PC-9 (cell line): ENCODE measurements at regions not wholly inside any gene's neighbourhood (a gene's known extent, or its start where the extent isn't known, plus 50 kb on each side); places are given as distances from the start of the nearest gene placed in this dataset.
"Not testable (repeated sequence)": the region's sequence is repeated elsewhere in the genome, so short reads cannot be mapped to it uniquely, and the experiment has no call there.

ENCODE experiments used
- BruUV-seq: library from RNA; stranded (reverse); fragments of 400-500 nt; replicated peaks from 2 replicates; lab custom pipeline; 2021; lab: Mats Ljungman, UMichigan
- CTCF ChIA-PET: fragments of 300-600 bp; sonication (Branson Sonifier 250); formaldehyde crosslinking; loops from one replicate; lab custom pipeline; 2022; ENCODE audit warnings: antibody characterized with exemption; lab: Charles Lee
- POLR2A ChIA-PET: fragments of 300-600 bp; sonication (Branson Sonifier 250); formaldehyde crosslinking; loops from one replicate; lab custom pipeline; 2022; ENCODE audit warnings: antibody characterized with exemption; ENCODE audit not compliant: unreplicated experiment; lab: Charles Lee
- DNase-seq, 2 experiments: peaks; one replicate each; pipeline versions ENCODE4 v3.0.0 to v3.0.0-alpha.2; 2015 to 2022; ENCODE audit warnings: mixed read lengths in 1 of 2
- H2AFZ ChIP-seq: fragments of 200-600 bp; sonication (generic); 2 replicates; pipeline ENCODE4 v1.8.1; 2017; ENCODE audit warnings: antibody characterized with exemption
- H3F3A ChIP-seq: fragments of 200-600 bp; sonication (generic); 2 replicates; pipeline ENCODE4 v1.8.1; 2017; ENCODE audit warnings: antibody characterized with exemption, mild to moderate bottlenecking, low read depth; ENCODE audit not compliant: insufficient read depth
- H3K27ac ChIP-seq: fragments of 200-600 bp; sonication (generic); 2 replicates; pipeline ENCODE4 v1.6.1; 2016; ENCODE audit warnings: mixed run types
- H3K27me3 ChIP-seq: fragments of 200-600 bp; sonication (generic); 2 replicates; pipeline ENCODE4 v1.6.1; 2016; ENCODE audit warnings: low read depth, mixed run types; ENCODE audit not compliant: insufficient read depth
- H3K36me3 ChIP-seq: fragments of 200-600 bp; sonication (generic); 2 replicates; pipeline ENCODE4 v1.6.1; 2016; ENCODE audit warnings: low read depth, mixed run types
- H3K4me1 ChIP-seq: fragments of 200-600 bp; sonication (generic); replicated peaks from 2 replicates; pipeline ENCODE4 v1.6.1; 2016; ENCODE audit warnings: mixed run types; ENCODE audit not compliant: insufficient read depth
- H3K4me2 ChIP-seq: fragments of 200-600 bp; sonication (generic); 2 replicates; pipeline ENCODE4 v1.6.1; 2017; ENCODE audit warnings: mixed run types
- H3K4me3 ChIP-seq: fragments of 200-600 bp; sonication (generic); 2 replicates; pipeline ENCODE4 v1.6.1; 2016; ENCODE audit warnings: mixed run types
- H3K79me2 ChIP-seq: fragments of 200-600 bp; sonication (generic); 2 replicates; pipeline ENCODE4 v1.6.1; 2017; ENCODE audit warnings: low read depth, mixed run types
- H3K9me2 ChIP-seq: fragments of 200-600 bp; sonication (generic); 2 replicates; pipeline ENCODE4 v1.8.1; 2017; ENCODE audit warnings: mild to moderate bottlenecking; ENCODE audit not compliant: insufficient read depth
- H3K9me3 ChIP-seq: fragments of 200-600 bp; sonication (generic); 2 replicates; pipeline ENCODE4 v1.8.1; 2016; ENCODE audit warnings: low read depth; ENCODE audit not compliant: insufficient read depth
- H4K20me1 ChIP-seq: fragments of 200-600 bp; sonication (generic); 2 replicates; pipeline ENCODE4 v1.8.1; 2017; ENCODE audit not compliant: insufficient read depth
- CTCF ChIP-seq: fragments of 200-600 bp; sonication (generic); conservative IDR thresholded peaks from 2 replicates; pipeline ENCODE4 v1.6.1; 2017; ENCODE audit warnings: mixed run types, antibody characterized with exemption, mild to moderate bottlenecking, moderate library complexity
- EZH2 ChIP-seq: fragments of 200-600 bp; sonication (generic); IDR thresholded peaks from 2 replicates; pipeline ENCODE4 v1.8.0; 2017; ENCODE audit warnings: antibody characterized with exemption, low read depth
- intact Hi-C: fragments of 100-400 bp; cut with micrococcal nuclease; formaldehyde crosslinking; loops from one replicate; pipeline ENCODE4 v1.10.0; 2022; ENCODE audit not compliant: unreplicated experiment

GRCh38 chr5:112594095-112594850 lies 143.4 kb upstream of the APC start:
- Histone ChIP-seq H3K4me2 (no peak overlapping the region), H4K20me1 (no peaks in the 10 kb centered on the region), H2AFZ (no peak overlapping the region), H3K36me3 (no peaks in the 10 kb centered on the region), H3K9me2 (no peaks in the 10 kb centered on the region), H3K9me3 (no peaks in the 10 kb centered on the region), H3K79me2 (no peaks in the 10 kb centered on the region), H3K27me3 (peaks cover 13% of the 10 kb centered on the region), H3K4me3 (no peak overlapping the region), H3K27ac (no peak overlapping the region), H3K4me1 (no peaks in the 10 kb centered on the region), H3F3A (no peaks in the 10 kb centered on the region)
- TF ChIP-seq CTCF = no peak
- no peak for TF ChIP-seq EZH2
- intact Hi-C loops = no loop called here
- ChIA-PET POLR2A (no interaction called here), CTCF (no interaction called here)
- no peak for DNase-seq
- BruUV-seq = no TSS peak

GRCh38 chr5:112594941-112595340 lies 142.7 kb upstream of the APC start:
- H2AFZ ChIP-seq = no peak overlapping the region
- no peaks in the 10 kb centered on the region for H3K9me2 ChIP-seq
- no peaks in the 10 kb centered on the region for H3K79me2 ChIP-seq
- no peaks in the 10 kb centered on the region for H3K4me1 ChIP-seq
- H3K9me3 ChIP-seq = no peaks in the 10 kb centered on the region
- H3K4me2 ChIP-seq = no peak overlapping the region
- H3F3A ChIP-seq = no peaks in the 10 kb centered on the region
- BruUV-seq = no TSS peak
- TF ChIP-seq CTCF (no peak), EZH2 (no peak)
- peaks cover 13% of the 10 kb centered on the region for H3K27me3 ChIP-seq
- no peak overlapping the region for H3K27ac ChIP-seq
- ChIA-PET POLR2A (no interaction called here), CTCF (no interaction called here)
- no peaks in the 10 kb centered on the region for H4K20me1 ChIP-seq
- no peak for DNase-seq
- H3K36me3 ChIP-seq = no peaks in the 10 kb centered on the region
- intact Hi-C loops = no loop called here
- no peak overlapping the region for H3K4me3 ChIP-seq

- CTCF ChIA-PET = no interaction called here
- intact Hi-C loops = no loop called here
- H3K9me2 ChIP-seq = no peaks in the 10 kb centered on the region
- DNase-seq = no peak
- H3K4me2 ChIP-seq = no peak overlapping the region
- H3K36me3 ChIP-seq = no peaks in the 10 kb centered on the region
- no peaks in the 10 kb centered on the region for H3K4me1 ChIP-seq
- no peak overlapping the region for H3K27ac ChIP-seq
- no peaks in the 10 kb centered on the region for H3K79me2 ChIP-seq
- no TSS peak for BruUV-seq
- TF ChIP-seq EZH2 (no peak), CTCF (no peak)
- H3K9me3 ChIP-seq = no peaks in the 10 kb centered on the region
- H3K4me3 ChIP-seq = no peak overlapping the region
- H4K20me1 ChIP-seq = no peaks in the 10 kb centered on the region
- H3F3A ChIP-seq = no peaks in the 10 kb centered on the region
- H3K27me3 ChIP-seq = peaks cover 13% of the 10 kb centered on the region
- POLR2A ChIA-PET = no interaction called here
- no peak overlapping the region for H2AFZ ChIP-seq
Observed at GRCh38 chr5:112597831-112598230, 139.9 kb upstream of the APC start.

GRCh38 chr5:112600510-112600909 lies 137.2 kb upstream of the APC start:
- H3K79me2 ChIP-seq, H2AFZ ChIP-seq, H3K4me1 ChIP-seq, H3K4me2 ChIP-seq, H3K9me2 ChIP-seq, H4K20me1 ChIP-seq, POLR2A ChIA-PET, H3K4me3 ChIP-seq, H3K36me3 ChIP-seq, H3K9me3 ChIP-seq, CTCF ChIA-PET, BruUV-seq, H3K27ac ChIP-seq, H3F3A ChIP-seq, DNase-seq: not testable (repeated sequence)
- H3K27me3 ChIP-seq = peaks cover 13% of the 10 kb centered on the region
- intact Hi-C loops = loop anchor here (10.0 kb wide), 1 partner anchor 426 kb away; no protein-coding TSS in a partner anchor
